ENCODE measurements at regions not wholly inside any gene's neighbourhood (a gene's known extent, or its start where the extent isn't known, plus 50 kb on each side); places are given as distances from the start of the nearest gene placed in this dataset.

DNA sequence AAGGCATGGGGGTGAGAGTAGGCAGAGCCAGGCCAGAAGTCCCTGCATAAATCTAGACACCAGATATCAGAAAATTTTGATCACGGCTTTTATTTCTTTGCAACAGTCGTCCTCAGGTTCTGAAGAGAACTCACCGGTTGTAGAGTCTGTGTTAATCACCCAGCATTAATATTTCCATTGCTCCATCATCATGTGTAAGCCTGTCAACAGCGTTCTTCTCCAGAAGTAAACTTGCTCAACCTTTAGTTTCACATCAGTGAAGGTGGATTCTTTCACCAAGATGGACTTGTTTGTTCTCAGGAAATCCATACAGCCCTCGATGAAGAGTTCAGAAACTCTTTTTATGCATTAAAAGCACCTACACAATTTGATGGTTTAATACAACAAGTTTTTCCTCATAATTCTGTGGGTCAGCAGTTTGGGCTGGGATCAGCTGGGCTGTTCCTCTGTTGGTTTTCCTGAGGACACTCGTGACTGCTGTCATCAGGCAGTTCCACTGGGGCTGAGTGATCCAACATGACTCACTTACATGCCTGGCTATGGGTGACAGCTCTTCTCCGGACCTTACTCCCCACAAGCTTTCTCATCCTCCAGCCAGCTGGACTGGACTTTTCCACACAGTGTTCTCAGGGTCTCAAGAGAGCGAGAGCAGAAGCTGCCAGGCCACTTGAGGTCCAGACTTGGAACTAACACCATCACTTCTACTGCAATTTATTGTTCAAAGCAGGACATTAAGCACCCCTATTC lies 303.4 kb downstream of the ZNF621 start:
- no peak for DNase-seq

DNA sequence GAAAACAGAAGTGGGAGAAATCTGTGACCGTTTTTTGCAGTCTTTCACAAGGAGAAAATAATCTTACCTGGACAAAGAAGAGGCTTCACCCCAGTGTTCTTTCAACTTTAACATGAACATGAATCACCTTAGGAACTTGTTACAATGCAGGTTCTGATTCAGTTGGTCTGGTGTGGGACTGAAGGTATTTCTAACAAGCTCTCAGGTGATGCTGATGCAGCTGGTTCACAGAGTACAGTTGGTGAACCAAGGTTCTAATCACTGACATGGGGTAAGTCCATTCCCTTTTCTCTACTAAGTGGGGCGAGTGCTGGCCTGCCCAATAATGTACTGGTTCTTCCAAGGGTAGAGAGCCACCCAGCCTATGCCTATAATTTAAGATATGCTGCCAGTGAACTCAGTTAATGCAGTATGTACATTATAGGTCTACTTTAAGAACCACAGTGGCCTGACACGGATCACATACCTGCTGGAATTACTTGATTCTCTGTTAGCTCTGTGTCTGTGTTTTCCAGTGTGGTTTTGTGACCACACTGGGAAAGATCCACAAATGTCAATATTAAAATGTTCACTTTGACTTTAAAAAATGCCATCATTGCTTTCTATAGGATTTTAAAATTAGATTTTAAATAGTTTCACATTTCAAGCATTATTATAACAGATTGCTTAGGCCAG lies 304.1 kb downstream of the ZNF621 start:
- no peak for DNase-seq

DNA sequence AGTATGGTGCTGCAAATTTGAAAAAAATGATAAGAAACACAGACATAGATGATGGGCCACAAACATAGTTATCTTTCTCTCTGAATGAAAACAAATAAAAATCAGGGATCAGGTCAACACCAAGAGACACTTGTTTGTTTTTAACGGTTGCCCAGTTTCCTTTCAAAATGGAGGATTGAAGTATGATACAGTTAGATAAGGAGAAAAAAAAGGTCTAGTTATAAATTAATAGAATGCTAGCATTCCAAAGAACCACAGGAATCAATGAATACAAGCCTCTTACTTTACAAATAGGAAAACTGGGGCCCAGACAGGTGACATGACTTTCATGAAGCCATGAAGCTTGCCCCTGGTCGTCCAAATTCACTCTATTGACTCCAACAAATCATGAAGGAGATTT lies 305.1 kb downstream of the ZNF621 start:
- DNase-seq: no peak

DNA sequence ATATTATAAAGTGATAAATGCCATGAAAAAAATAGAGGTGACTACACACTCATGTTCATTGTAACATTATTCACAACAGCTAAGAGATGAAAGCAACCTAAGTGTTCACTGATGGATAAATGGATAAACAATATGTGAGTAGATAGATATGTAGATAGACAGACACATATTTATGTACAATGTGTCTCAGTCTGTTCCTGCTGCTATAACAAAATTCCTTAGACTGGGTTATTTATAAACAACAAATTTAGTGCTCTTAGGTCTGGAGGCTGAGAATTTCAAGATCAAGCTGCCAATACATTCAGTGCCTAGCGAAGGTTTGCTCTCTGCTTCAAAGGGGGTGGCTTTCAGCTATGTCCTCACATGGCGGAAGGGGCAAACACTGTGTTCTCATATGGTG lies 312.5 kb downstream of the ZNF621 start:
- no peak for DNase-seq

DNA sequence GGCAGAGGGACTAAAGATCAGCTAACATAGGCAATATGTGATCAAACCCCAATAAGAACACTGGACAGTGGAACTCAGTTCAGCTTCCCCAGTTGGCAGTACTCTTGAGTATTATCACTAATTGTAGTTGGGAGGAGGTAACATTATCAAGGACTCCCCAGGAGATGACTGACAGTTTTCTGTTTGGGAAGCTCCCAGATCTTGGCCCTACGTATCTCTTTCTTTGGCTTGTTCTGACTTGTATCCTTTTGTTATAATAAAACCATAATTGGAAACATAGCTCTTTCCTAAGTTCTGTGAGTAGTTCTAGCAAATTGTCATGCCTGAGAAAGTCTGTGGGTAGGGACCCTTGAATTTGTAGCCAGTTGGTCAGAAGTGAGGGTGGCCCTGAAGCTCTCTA lies 316.4 kb downstream of the ZNF621 start:
- DNase-seq: no peak

DNA sequence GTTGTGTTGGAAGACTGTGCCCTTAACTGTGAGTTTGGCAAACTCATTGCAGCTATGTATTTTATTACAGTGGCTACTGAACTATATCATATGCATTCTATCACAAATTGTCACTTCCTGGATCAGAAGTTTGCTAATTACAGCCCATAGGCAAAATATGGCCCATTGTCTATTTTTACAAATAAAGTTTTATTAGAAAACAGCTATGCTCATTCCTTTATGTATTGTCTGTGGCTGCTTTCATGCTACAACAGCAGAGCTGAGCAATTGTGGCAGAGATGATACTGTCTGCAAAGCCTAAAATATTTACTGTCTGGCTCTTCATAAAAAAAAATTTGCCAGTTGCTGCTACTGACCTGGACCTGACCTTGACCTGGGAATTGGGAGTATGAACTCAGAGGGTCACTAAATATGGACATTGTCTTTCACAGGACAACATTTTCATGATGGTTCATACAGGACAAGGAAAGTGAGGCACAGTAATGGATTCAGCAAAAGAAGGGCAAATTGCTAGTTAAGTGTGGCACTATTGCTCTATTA lies 316.9 kb downstream of the ZNF621 start:
- DNase-seq: no peak

DNA sequence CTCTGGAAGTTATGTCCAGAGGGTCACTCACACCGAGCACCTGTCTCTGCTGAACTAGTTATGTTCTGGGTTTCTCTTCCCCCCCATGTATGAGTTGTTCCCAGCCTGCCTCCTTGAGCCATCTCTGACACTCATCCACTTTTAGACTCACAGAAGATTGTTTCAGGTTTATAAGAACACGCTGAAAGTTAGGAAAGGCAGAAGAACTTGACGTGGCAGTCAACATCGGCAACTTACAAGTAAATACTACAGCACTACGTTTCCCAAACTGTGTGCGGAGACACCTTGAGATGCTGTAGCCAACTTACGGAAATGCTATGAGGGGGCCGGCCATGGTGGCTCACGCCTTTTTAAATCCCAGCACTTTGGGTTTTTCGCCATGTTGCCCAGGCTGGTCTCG lies 318.0 kb downstream of the ZNF621 start:
- DNase-seq: no peak

DNA sequence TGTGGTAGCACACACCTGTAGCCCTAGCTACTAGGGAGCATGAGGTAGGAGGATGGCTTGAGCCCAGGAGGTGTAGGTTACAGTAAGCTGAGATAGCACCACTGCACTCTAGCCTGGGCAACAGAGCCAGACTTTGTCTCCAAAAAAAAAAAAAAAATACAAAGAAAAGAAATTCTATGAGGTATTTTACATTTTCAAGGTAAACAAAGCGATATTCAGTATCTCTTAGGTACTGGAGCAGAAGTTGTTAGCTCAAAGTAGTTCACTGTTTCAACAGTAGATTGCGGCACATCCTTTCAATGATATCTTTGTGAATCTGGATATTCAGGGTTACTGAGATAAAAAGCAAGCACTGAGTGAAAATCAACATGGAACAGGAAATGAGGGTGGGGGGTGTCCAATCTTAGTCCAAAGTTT lies 318.5 kb downstream of the ZNF621 start:
- DNase-seq: no peak

DNA sequence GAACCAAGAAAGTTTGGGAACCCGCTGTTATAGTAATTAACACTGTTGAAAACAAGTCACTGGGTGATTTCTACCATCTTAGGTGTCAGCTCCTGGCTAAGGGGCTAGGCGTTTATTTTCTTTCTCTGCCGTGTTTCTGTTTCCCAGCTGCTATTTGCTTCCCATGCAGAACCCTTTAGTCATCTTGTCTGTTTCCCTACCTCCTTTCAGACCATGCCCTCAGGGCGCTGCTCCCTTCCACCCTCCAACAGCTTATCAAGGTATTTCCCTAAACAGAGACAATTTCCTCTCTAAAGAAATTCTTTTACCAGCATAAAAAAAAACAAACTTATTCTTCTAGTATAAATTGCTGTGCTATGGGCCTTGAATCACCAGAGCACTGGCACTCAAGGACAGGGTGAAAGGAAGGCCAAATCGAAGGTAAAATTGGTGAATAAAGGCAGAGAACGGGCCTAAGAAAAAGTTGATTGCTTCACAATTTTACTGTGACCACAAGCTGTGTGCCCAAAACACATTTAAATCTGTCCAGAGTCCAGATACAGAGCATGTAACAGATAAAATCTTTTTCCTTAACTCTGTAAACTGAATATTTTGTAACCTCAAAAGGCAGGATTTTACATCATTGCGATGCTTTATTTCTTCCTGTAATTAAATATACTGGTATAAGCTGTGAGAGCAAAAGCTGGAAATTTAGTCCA lies 319.2 kb downstream of the ZNF621 start:
- no peak for DNase-seq

DNA sequence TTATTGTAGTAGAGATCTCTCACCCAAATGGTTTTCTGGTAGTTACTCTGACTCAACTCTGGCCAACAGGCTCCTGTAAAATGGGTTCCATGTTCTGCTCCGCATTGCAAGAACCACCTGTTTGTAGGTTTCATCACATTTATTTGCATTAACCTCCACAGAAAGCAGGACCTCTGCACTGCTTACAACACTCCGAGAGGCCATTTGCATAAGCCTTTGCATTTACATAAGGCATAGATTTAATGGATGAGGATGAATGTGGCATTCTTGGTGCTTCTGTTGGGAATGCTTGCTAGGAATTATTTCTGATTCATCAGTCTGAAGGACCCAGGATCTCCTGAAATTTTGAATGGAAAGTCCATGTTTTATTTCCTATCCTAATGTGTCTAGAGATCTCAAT lies 320.1 kb downstream of the ZNF621 start:
- no peak for DNase-seq

DNA sequence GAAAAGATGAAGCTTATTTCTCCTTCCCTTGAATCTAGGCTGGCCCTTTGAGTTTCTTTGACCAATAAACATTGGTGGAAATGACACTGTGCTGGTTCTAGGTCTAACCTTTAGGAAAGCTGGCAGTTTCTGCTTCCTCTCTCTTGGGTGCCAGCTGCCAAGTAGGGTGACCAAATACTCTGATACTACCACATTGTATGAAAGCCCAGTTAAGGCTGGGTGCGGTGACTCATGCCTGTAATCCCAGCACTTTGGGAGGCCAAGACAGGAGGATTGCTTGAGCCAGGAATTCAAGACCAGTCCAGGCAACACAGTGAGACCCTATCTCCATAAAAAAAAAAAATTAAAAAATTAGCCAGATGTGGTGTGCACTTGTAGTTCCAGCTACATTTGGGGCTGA lies 320.7 kb downstream of the ZNF621 start:
- DNase-seq: no peak

DNA sequence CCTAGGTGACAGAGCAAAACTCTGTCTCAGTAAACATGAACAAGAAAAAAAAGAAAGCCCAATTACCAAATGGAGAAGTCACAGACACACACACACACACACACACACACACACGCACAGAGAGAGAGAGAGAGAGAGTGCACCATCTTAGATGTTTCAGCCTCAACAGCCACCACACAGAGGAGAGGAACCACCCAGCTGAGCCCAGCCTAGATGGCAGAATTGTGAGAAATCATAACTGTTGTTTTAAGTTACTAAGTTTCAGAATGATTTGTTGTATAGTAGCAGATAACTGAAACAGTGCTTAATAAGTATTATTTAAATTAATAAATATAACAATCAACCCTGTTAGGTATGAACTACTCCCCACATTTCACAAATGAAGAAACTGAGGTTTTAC lies 321.2 kb downstream of the ZNF621 start:
- no peak for DNase-seq

DNA sequence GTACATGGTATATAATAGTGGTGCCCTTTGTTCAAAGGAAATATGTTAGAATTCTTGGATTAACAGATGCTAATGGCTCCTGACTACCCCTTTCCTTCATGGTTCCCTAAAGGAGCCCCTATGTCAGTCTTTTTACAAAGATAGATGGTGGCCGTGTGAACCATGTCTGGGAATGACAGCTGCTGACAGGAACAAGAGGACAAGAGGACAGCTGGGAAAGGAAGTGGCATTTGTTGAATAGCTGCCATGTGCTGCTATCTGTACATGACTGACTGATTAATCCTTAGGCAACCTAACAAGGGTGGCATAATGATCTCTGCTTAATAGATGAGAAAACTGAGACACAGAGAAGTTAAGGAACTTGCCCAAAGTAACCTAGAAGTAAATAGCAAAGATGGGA lies 321.7 kb downstream of the ZNF621 start:
- no peak for DNase-seq

DNA sequence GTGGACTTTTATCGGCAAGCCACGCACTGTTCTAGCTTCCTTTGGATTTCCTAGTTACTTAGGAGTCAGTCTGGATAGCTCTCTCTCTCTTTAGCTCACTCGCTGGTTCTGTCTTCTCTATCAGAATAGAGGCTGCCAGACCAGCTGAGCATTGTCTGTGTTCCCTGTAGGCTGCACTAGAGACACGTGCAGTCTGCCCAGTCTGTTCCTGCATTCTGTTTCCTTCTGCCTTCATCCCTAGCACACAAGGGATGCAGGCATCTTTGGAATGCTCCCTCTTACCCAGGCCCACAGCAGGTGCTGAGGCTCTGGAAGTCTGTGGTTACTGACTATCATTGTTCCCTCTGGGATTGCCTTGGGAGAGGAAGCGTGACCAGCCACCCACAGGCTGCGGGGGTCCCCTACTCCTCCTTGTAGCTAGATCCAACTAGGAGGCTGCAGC lies 322.8 kb downstream of the ZNF621 start:
- no peak for DNase-seq

DNA sequence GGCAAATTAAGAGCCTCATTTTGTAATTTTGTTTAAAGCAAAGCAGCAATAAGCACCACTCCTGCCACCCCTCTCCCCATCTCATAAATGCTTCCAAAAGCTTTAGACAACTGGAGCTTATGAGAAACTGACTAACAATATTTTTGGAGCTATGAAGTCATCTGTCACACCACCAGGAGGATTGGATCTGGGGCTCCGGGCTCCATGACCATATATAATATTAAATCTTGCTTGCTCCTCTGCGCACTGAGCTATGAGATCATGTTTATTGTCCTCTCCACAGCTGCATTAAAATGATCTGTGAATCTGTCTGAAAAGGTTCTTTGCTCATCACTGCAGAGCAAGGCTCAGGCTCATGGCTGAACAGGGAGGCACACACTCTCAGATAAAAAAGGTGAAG lies 323.7 kb downstream of the ZNF621 start:
- no peak for DNase-seq

DNA sequence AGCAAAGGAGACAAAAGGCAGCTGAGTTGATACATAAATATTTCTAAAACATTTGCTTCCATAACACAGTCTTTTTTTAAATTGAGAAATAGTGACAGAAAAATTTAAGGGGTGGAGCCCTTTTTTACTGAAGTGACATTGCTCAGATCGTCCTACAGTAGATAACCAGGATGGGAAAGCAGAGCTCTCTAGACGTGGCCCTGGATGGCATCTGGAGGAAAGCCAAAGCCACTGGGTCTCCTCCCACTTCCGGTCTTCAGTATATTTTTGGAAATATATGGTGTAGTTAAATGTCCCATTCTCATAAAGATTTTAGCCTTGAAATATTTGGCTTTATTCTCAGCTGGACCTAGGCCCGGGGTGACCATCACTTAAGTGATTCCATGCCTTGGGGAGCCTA lies 326.1 kb downstream of the ZNF621 start:
- no peak for DNase-seq

DNA sequence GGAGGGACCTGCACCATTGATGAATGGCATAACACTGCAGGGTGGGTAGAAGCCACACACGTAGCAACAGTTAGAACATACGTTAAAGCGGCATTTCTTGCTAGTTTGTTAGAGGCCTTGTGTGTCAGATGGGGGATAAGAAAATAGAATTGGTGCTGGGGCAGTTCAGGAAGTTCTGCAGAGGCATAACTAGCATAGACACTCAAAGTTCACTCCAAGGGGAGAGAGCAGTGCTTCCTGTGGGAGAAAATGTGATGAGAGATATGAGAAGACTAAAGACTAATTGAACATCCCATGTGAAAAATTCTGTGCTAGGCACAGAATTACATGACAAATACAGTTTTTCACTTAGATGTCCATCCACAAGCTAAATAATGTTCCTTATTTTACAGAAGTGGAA lies 327.1 kb downstream of the ZNF621 start:
- DNase-seq: no peak

DNA sequence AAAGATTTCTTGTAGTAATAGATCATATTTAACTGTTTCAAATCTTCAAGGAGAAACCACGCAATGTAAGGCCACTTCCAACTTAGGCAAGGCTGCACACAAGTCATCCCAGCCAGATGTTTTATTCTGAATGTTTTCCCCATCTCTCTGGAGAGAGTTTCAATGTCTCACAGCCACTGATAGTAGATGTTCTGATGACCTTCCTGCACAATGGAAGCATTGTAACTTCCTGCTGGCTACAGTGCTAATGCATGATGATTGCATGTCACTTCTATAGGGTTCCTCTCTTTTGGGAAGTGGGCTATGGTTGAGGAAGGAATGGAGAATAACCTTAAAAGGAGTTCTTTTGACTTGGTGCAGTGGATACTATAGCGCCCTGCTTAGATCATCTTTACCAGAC lies 328.0 kb downstream of the ZNF621 start:
- DNase-seq: no peak

DNA sequence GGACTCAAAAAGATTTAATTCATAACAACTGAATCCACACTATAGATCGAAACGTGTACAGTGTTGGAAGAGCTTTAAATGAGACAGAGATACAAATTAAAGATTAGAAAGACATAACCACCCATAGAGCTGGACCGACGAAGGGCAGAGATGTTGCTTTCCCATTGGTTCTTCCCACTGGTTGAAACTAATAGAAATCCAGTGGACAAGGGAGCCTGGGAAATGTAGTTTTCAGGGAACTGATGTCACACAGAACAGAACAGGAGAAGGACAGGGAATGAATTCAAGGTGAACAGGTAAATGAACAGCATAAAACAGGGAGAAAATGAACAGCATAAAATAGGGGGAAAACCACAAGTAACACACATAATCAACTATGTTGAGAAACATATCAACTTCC lies 328.7 kb downstream of the ZNF621 start:
- no peak for DNase-seq

DNA sequence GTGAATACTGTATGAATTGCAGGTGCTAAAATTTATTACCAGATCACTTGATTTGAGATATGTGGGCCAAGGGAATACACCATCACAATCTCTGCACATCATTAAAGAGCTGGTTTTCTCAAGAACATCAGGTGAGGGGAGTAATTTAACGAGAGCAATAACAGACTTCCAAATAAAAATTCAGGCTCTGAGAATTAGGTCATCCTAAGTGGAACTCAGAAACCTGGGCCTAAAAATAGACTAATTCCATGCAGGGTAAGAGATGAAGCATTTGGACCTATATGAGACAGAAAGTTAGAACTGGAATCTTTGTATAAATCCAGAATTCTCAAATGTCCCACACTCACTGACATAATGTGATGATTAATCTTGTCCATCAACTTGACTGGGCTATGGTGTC lies 331.1 kb downstream of the ZNF621 start:
- DNase-seq: no peak

DNA sequence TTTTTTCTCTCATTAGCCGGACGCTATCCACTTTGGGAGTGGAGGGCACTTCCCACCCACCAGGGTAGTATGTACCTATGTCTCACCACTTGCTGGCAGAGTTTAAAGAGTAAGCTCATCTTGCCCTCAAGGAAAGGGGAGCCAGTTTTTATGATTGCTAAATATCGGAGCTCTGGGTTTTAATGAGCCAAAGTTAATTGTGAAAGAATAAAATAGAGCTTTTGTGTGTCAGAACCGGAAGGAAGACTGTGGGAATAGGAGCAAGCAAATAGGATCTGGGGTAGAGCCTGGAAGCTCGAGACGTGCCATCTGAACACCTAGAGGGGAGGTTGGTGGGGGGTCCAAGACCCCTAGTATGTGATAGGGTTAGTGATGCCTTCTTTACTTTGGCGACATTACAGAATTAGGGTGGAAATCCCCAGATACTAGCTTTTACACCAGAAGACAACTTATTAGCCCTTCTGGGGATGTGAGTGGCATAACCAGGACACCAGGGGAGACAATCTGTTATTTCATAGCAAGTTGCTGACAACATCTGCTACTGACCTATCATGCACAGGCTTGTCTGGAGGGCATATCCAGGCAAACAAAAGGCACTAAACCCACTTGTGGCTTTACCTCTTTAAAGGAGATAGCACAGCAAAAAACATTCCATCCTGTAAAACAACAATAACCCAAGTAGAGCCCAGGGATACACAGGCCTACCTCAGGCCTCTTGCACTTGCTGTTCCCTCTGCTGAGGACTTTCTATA lies 333.8 kb downstream of the ZNF621 start:
- no peak for DNase-seq

DNA sequence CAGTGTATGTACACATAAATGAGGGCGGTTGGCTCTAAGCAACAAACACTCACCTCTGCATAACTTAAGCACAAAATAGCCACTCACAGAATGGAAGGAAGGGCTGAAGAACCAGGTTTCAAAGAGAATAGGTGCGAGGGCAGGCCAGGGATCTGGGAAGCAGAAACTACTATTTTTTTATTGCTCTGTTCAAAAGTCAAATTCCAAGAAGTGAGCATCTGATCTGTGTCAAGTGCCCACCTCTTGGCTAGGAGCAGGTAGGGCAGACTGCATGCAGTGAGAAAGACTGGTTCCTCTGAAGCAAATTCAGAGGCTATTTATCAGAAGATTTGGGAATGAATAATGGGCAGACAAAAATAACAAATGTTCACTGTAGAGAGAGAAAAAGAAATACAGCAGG lies 336.4 kb upstream of the CTNNB1 start:
- no peak for DNase-seq

DNA sequence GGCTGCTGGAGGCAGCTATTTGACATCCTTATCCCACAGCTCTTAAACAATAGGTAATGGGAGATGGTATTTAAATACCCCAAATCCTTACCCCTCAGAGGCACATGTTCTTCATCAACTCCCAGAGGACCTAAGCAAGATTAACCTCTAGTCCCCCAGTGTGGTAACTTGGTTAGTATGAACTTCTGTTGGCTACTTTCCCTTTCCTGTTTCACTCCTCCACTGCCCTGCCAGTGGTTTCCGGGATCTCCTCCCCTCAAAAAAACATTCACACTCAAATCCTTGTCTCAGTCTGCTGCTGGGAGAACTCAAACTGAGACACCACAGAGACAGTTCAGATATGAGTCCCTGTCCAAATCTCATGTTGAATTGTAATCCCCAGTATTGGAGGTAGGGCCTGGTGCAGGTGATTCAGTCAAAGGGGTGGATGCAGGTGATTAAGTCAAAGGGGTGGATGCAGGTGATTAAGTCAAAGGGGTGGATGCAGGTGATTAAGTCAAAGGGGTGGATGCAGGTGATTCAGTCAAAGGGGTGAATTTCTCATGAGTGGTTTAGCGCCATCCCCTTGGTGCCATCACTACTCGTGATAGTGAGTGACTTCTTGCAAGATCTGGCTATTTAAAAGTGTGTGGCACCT lies 335.0 kb upstream of the CTNNB1 start:
- DNase-seq: no peak

Measured in stimulated activated naive CD4-positive, alpha-beta T cell (primary cell).